Stimulated activated CD4-positive, alpha-beta T cell treated with anti-CD3 and anti-CD28 coated beads, Interleukin-12 subunit alpha, Interleukin-12 subunit beta, amount 100 ng/mL, for 4 hours (primary cell): ENCODE measurements at regions not wholly inside any gene's neighbourhood (a gene's known extent, or its start where the extent isn't known, plus 50 kb on each side); places are given as distances from the start of the nearest gene placed in this dataset.

Experiments used
- DNase-seq: peaks from one replicate; pipeline ENCODE4 v3.0.0-alpha.2; 2020

- no peak for DNase-seq
Observed at GRCh38 chr12:97994746-97995484, 520.5 kb upstream of the TMPO start.

- no peak for DNase-seq
Observed at GRCh38 chr12:97995559-97995958, 519.8 kb upstream of the TMPO start.

GRCh38 chr12:98001430-98001829 lies 514.0 kb upstream of the TMPO start:
- DNase-seq, result no peak

DNA sequence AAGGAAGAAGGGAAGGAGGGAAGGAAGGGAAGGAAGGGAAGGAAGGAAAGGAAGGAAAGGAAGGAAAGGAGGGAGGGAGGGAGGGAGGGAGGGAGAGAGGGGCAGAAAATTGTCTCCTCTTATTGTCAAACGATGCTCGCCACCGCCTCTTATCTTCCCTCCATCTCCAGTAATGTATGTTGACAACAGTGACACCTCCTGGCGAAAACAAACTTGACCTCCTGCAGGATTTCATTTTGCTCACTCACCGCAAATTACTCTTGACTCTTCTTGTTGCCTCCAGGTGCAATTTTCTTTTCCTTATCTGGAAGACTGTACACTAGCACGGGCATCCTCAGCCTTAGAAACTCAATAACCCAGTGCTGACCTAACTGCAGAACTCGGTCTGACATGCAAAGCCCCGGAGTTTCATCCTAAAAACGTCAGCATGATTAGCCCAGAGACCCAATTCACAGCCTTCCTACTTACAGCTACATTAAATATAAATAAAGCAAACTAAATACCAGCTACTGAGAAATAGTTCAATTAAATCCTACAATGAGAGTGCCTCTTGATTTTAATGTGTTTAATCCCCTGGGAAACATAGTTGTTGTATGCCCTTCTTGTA lies 512.4 kb upstream of the TMPO start:
- DNase-seq, result no peak

- no peak for DNase-seq
Observed at GRCh38 chr12:98007963-98008362, 507.4 kb upstream of the TMPO start.

DNA sequence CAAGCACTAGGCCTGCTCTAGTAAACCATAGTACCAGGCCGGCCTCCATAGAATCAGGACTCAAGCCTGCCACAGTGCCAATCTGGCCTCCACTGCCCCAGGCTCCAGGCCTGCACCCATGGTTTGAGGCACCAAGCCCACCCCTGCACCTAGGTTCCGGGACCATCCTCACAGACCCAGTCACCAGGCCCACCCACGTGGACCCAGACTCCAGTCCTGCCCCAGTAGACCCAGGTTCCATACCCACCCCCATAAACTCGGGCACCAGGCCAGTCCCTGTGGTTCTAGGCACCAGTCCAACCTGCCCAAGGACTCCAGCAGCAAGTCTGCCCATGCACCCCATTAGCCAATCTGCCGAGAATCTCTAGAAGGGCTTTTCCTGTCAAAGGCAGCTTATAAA lies 501.8 kb upstream of the TMPO start:
- DNase-seq, result no peak

GRCh38 chr12:98018836-98019235 lies 496.6 kb upstream of the TMPO start:
- no peak for DNase-seq

DNA sequence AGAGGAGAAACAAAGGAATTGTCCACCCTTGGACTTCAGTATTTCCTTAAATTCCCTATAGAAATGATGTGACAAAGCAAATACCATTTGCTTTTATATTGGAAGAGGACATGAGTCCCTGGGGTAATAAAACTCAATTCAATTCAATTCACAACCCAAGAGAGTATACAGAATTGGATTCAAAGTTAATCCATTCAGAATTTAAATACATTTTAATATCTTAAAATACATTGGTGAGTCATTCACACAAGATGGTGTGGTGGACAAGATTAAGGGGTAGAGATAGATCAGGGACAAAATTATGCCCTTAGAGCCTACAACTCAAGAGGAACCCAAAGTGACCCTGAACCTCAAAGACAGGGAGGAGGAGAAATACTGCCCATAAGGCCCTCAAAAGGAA lies 495.0 kb upstream of the TMPO start:
- DNase-seq, result no peak

DNA sequence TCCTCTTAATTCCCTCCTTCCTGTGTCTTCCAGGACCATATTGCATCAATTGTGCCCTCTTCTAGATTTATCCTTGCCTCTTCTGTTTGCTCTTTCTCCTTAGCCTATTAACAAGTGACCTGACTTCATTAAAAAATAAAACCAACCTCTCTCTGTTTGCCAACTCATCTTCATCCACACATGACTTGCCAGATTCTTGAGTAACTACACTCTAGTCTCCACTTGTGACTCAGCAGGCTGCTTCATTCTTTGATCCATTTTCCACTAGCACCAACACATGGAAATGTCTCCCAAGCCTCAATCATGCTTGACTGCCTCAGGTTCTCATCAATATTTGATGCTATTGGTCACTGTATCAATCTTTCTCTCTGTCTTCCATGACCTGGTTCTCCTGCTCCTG lies 492.4 kb upstream of the TMPO start:
- DNase-seq, result no peak

DNA sequence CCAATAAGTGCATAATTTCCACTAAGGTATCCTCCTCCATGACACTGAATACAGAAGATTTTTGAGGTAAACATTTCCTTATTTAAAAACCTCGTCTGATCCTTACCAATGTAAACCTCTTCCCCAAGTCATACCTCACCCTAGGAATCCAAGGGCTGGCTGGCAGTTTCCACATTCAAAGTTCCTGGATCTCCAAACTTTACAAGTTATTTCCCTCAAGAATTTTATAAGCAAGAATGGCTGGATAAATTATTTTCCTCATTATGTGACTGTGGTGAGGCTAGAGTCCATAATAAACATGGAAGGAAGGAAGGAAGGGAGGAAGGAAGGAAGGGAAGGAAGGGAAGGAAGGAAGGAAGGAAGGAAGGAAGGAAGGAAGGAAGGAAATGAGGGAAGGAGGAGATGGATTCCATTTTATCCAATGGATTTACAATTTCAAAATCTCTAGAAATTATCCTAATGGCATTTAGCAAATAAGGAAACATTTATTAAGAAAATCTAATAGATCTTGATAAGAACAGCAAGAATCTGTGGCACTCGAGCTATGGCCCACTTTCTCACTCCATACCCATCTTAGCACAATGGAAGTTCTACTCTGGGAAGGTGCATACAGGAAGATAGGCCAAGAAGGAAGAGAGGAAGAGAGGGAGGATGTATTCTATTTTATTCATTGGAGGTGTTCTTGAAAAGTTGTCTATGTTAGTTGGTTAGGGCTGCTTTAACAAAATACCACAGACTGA lies 477.8 kb upstream of the TMPO start:
- no peak for DNase-seq

DNA sequence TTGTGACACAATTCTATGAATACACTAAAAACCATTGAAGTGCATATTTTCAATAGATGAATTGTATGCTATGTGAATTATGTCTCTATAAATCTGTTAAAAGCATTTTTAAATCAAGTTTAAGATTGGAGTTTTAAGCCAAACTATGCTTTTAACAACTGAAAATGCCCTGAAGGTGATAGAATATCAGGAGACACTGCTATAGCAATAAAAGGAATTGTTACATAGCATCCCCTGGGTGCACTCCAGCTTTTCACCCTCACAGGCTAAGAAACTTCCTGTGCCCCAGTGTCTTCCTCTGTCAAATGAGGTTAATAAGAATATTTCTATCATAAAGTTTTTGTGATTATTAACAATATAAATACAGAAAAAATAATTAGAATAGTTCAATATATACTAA lies 472.7 kb upstream of the TMPO start:
- no peak for DNase-seq

DNA sequence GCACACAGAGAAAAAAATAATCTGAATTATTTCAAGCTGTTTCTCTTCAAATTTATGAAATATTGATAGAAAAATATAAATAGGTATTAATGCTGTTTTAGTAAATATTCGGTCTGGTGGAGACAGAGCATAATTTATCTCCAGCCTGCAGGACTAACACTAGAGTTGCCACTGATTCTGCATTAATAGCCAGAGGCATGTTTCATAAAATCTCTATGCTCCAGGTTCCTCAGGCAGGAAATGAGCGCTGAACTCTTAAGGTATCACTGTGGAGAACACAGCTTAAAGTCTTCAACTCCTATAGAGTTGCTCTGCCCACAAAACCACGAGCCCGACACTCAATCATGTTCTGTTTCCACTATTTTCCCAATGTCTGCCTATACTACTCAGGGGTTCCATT lies 470.0 kb upstream of the TMPO start:
- DNase-seq, result no peak

DNA sequence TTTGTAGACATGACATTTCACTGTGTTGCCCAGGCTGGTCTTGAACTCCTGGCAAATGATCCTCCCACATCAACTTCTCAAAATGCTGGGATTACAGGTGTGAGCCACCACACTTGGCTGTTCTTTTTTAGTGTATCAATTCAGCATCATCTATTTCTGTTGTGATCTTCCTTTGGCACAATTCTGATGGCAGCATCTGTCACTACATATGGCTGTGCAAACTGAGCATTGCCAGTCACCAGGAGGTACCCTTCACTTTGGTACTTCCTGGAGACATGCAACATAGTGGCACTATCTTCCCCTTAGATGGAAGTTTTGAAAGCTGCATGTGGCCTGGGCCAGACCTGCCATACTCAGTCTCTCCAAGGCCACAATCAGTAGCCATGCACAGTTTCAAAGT lies 467.1 kb upstream of the TMPO start:
- DNase-seq, result no peak

DNA sequence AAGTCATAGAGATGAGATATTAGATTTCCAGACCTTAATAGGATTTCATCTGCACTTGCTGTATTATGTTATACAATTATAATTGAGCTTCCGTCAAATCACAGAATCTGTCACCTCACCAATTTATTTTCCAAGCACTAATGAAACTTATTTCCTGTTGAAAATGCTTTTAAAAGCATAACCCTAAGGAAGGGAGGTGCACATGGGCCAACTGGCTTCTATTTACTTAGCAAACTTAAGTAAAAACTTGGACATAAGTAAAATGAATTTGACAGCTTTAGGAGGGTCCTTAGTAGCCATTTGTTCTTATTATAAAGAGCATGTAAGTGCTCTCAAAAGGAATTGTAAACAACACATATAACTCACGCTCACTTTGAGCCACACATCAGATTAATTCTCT lies 462.2 kb upstream of the TMPO start:
- no peak for DNase-seq

GRCh38 chr12:98057701-98058100 lies 457.7 kb upstream of the TMPO start:
- DNase-seq, result no peak

GRCh38 chr12:98058213-98058612 lies 457.2 kb upstream of the TMPO start:
- DNase-seq, result no peak

DNA sequence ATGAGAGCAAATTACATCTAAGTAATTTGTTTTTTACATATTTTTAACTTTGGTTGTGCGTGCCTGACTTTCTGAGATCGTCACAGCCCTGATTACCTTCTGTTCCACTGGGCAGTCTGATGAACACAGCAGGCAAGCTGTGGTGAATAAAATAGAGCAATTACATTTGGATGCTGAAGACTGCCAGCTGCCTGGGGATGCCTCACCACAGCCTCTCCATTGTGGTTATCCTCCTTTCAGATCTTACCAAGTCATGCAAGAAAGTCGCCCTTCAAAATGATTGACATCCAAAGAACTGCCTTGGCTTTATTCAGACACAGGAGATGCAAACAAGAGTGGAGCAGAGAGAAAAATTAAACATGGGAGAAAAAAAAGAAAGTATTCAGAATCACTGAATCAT lies 456.6 kb upstream of the TMPO start:
- no peak for DNase-seq

- DNase-seq, result no peak
Observed at GRCh38 chr12:98059659-98060343, 455.6 kb upstream of the TMPO start.

GRCh38 chr12:98060411-98060810 lies 455.0 kb upstream of the TMPO start:
- DNase-seq, result no peak

DNA sequence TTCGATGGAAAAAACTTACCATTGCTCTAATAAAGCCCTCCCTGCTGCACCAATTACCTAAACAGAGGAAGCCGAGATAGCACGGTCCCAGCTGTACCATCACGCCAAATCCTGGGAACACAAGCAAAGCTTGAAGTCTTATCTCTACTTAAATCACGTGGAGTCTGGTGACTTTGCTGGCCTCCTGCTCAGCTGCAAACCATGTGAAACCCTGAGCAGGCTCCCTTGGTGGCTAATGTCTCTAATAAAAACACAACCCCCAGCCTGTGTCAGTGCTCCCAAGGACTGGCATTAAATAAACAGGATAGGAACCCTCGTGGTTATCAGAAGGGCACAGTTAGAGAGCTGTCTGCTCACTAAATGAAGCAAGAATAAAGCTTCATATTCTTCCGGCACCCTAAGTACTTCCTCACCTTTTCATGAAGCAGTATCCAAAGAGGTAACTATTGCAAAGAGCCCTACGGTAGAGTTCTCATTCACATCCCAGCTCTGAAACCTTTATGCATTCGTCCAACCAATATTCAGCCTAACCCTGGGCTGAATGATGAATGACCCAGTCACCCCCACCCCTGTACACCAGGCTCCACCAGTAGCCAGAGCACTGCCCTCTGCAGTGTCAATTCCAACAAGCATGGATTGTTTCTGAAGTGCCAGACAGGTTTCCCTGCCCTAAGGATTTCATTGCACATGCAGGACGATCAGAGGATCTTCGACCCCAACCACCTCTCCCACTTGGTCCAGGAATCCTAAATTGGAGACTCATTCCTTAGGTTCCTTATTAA lies 452.7 kb upstream of the TMPO start:
- DNase-seq, result no peak

- DNase-seq, result no peak
Observed at GRCh38 chr12:98064501-98064900, 450.9 kb upstream of the TMPO start.

- DNase-seq, result no peak
Observed at GRCh38 chr12:98067795-98068194, 447.6 kb upstream of the TMPO start.

- no peak for DNase-seq
Observed at GRCh38 chr12:98073610-98074009, 441.8 kb upstream of the TMPO start.
